ENCODE measurements at regions not wholly inside any gene's neighbourhood (a gene's known extent, or its start where the extent isn't known, plus 50 kb on each side); places are given as distances from the start of the nearest gene placed in this dataset.
"Not testable (repeated sequence)": the region's sequence is repeated elsewhere in the genome, so short reads cannot be mapped to it uniquely, and the experiment has no call there.

GRCh38 chr7:66413379-66414114, 208.4 kb downstream of the TPST1 start:
- peak; percentile 71 to 82 for DNase-seq

DNA sequence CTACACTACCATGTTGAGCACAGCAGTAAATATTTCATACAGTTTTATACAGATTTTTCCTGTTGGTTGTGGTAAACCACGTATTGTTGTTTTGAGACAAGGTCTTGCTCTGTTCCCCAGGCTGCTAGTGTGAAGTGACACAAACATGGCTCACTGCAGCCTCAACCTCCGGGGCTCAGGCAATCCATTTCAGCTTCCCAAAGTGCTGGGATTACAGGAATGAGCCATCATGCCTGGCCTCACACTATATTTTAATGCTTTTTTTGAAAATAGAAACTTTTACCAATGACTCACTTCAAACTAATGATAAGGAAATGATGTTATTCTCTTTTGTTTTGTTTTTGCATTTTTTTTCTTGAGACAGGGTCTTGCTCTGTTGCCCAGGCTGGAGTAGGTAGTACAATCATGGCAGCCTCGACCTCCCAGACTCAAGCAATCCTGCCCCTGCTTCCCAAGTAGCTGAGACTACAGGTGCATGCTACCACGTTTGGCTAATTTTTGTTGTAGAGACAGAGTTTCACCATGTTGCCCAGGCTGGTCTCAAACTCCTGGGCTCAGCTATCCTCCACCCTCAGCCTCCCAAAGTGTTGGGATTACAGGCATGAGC, 210.6 kb downstream of the TPST1 start:
- no peak for DNase-seq

DNA sequence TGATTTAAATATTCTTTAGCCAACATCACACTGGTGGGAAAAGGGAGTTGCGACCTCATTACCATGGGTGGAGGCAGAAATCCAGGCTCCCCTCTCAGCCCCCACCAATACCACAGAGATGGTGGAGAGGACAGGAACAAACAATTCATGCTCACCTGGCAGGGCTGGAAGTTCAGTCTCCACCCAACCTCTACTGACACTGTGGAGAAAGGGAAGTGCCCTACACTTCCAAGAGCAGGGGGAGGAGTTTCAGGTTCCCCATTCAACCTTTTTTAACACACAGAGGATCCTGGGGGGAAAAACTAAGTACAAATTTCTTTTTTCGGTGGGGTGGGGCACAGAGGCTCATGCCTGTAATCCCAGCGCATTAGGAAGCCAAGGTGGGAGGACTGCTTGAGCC, 210.1 kb upstream of the KCTD7 start:
- no peak for DNase-seq

DNA sequence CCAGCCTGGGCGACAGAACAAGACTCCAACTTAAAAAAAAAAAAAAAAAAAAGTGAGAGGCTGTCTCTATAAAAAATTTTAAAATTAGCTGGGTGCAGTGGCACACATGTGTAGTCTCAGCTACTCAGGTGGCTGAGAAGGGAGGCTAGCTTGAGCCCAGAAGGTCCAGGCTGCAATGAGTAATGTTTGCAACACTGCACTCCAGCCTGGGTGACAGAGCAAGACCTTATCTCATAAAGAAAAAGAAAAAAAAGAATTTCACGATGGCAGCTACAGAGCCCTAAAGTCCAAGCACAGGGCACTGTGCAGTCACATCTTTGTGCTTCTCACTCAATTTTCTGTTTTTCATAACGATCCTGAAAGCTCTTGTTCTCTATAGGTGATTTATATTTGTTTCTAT, 209.5 kb upstream of the KCTD7 start:
- no peak for DNase-seq

DNA sequence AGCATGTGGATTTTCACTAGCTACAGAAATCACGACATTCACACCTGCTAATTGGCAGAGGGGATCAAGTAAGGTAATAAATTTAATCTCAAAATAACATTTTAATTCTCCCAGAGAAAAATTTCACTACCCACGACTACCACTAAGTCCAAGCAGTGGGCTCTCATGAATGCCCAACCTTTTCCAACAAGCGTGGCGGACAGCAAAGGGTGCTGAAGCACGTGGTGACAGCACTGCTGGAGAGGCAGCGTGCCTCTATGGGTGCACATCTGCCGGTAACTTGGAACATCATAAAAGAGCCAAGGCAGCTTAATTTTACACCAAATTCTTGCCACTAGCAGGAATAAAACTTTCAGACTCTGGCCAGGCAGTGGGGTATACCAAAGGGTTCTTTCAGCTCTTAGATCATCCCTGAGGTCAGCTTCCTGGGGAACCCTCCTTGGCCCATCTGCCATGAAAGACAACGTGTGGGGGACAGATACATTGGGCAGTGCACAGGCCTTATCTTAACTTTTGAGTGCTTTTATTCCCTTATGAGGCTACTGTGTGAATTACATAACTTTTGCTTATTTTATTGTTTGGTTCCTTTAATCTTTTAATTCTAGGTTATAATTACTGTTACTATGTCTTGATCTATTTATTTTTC, 206.7 kb upstream of the KCTD7 start:
- DNase-seq = no peak

DNA sequence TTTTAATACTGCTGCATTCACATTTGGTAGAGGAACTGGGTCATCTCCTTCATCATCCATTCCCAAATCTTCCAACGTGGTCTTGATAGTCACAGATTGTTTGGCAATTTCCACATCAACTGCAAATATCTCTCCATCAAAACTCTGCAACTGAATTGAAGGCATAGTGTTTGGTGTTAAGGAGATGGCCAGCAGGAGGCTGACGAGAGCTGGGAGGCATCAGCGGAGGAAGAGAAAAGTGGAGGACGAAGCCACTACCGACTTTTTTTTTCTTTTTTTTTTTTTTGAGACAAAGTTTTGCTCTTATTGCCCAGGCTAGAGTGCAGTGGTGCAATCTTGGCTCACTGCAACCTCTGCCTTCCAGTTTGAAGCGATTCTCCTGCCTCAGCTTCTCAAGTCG, 205.0 kb upstream of the KCTD7 start:
- no peak for DNase-seq

GRCh38 chr7:66426332-66426731, 202.3 kb upstream of the KCTD7 start:
- DNase-seq = no peak

DNA sequence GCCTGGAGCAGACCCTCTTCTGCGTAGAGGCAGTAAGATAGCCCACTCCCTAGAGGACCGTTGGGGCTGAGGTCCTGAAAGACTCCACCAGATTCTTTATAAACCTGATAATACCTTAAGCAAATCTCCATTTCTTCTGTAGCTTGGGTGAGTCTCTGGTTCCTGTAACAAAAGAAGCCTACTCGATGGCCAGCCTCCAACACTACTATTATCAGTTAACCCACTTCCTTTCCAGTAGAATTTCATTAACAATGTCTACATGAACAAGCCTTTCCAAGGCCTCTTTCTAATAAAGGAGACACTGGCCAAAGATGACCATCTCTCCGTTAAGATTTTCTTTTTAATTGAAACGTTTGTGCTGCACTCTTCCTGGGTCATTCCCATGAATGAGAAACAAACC, 201.7 kb upstream of the KCTD7 start:
- no peak for DNase-seq

DNA sequence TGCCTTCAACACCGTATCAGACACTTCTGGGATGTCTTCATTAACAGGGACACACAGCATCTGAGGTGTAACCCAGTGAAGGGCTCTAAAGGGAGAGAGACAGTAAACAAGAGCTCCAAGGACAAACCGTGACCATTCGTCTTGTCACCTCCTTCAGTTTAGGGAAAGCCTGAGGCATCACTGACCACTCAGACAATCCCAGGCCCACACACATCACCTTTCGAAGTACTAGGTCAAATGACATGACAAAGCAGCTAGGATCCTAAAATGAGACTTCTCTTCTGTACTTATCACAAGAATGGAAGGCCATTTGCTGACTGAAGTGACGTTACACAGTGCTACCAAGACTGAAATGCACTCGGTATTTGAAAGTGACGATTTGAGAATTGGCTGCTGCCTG, 200.7 kb upstream of the KCTD7 start:
- no peak for DNase-seq

DNA sequence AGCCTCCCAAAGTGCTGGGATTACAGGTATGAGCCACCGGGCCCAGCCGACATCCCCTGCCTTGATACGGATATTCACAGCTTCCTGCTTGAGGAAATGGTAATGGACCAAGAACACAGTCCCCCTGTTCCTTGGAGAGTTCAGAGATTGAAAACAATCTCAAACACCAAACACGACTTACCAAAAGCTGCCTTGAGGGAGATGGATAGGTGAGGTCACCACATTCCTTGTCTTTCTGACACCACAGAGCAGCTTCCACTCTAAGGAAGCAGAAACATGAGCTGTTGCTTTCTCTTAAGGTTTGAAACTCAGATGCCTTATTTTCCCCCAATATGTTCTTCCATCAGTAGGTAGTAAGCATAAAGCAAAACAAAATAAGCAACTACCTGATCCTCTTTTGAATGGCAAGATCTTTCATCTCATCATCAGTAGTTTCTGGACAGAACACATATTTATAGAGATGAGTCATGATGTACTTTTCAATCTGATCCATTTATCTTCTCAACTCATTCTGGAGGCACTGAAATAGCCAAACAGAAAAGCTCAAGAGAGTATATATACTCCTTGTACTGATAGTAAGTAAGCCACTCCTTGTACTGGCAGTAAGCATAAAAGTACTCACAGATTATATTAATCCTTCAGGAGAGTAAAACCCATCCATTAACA, 199.1 kb upstream of the KCTD7 start:
- DNase-seq = no peak

GRCh38 chr7:66430164-66430545, 198.5 kb upstream of the KCTD7 start:
- no peak for DNase-seq

- not testable (repeated sequence) for DNase-seq
These were observed 189.8 kb upstream of the KCTD7 start for GRCh38 chr7:66438703-66439405.

GRCh38 chr7:66442385-66442784, 186.3 kb upstream of the KCTD7 start:
- DNase-seq = no peak

GRCh38 chr7:66443946-66444345, 184.7 kb upstream of the KCTD7 start:
- no peak for DNase-seq

DNA sequence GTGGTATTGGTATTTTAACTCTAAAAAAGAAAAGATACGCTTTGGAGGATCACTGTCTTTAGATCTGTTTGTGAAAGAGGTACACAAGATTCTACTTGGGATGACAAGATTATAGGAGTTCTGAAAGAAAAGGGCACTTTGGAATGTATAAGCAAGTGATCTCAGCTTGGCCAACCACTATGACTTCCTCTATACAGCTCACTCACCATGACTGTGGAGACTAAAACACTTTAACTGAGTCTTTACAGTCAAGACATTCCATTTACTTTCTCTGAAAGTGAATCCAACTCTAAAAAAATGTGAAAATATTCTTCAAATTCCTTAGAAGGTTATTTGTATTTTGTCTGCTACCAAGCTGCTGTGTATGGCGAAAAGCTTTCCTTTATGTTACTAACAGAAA, 181.7 kb upstream of the KCTD7 start:
- not testable (repeated sequence) for DNase-seq

DNA sequence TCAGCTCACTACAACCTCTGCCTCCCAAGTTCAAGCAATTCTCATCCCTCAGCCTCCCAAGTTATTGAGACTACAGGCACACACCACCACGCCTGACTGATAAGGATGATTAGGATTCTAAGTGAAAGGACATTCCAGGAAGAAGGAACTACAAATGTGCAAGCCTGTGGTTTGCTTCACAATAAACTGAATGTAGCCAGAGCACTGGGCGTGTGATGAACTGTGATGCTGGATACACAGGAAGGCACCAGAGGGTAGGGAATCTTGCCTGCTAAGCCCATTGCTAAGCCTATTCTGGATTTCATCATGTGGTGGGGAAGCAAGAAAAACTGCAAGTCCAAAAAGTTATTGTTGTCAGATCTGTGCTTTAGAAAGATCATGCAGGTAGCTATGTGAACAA, 177.9 kb upstream of the KCTD7 start:
- not testable (repeated sequence) for DNase-seq

DNA sequence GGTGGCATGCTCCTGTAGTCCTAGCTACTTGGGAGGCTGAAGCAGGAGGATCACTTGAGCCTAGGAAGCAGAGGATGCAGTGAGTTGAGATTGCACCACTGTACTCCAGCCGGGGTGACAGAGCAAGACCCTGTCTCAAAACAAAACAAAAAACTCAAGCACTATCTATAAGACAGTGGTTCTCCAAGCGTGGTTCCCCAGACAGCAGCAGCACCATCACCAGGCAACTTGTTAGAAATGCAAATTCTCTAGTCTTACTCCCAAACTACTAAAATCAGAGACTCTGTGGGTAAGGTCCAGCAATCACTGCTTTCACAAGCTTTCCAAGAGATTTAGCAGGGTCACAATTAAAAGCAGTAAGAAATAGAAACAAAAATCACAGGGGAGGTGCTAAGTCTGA, 177.0 kb upstream of the KCTD7 start:
- DNase-seq = not testable (repeated sequence)

GRCh38 chr7:66452165-66452564, 176.5 kb upstream of the KCTD7 start:
- DNase-seq = no peak

DNA sequence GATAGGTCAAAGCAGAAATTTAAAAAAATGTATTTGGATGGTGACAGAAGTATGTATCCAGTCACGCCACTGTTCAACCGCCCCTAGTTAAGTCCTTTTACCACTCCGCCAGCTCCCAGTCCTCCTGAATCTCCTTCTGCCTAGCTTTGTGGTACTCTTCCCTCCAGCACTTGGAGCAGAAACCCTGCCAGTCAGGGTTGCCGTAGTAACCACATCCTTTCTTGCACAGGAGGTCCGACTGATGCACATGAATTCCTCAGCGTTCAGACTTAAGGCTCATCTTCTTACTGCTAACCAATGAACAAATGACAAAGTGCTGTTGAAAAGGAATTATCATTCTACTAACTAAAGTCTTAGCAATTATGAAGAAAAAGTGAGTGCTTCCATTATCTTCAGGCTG, 175.3 kb upstream of the KCTD7 start:
- no peak for DNase-seq

- no peak for DNase-seq
These were observed 174.0 kb upstream of the KCTD7 start for GRCh38 chr7:66454600-66455225.

GRCh38 chr7:66455432-66455831, 173.2 kb upstream of the KCTD7 start:
- DNase-seq = not testable (repeated sequence)

- DNase-seq = not testable (repeated sequence)
These were observed 172.2 kb upstream of the KCTD7 start for GRCh38 chr7:66456431-66456830.
